ENCODE measurements at regions not wholly inside any gene's neighbourhood (a gene's known extent, or its start where the extent isn't known, plus 50 kb on each side); places are given as distances from the start of the nearest gene placed in this dataset.

DNA sequence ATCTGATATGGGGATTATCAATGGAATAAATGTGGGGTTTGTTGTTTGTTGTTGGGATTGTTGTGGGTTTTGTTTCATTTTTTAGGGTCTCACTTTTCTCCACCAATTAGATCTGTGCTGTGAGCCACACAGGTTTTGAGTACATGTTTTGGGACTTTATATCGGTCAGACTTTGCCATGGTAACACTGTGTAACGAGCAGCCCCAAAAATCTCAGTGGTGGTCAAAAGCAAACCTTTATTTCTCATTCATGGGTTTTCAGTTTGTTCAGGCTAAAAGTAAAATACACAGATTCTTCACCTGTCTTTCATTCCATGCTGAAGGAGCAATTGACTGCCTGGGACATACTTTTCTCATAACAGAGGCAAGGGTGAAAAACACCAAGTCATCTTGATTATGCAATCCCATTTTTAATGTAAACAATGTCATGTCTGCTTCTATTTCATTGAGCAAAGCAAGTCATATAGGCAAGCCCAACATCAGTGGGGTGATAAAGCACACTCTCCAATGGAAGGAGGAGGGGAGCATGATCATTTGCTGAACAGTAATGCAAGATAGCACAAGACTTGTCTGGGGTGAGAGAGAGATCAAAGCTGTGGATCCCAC lies 101.1 kb upstream of the PLCB4 start:
- Histone ChIP-seq H3K9ac (replicated peaks; ENCODE audit: extremely low read depth, insufficient read depth, low read length) (no peak overlapping the region), H3K27me3 (ENCODE audit: control insufficient read depth in 2 of 2, insufficient read depth in 2 of 2, low read length in 2 of 2) (no peaks in the 10 kb centered on the region), H3K4me3 (replicated peaks in 1 of 3; ENCODE audit: insufficient read depth in 1 of 3, low read depth in 1 of 3, low read length in 3 of 3) (no peak overlapping the region), H3K4me2 (ENCODE audit: insufficient read depth, low read length) (no peak overlapping the region), H3K27ac (ENCODE audit: insufficient read depth, low read depth, low read length) (no peak overlapping the region), H3K4me1 (ENCODE audit: control insufficient read depth, extremely low read depth, insufficient read depth, low read length) (no peaks in the 10 kb centered on the region), H3K36me3 (ENCODE audit: control insufficient read depth in 2 of 2, extremely low read depth in 1 of 2, insufficient read depth in 2 of 2, low read length in 2 of 2) (no peaks in the 10 kb centered on the region), H4K20me1 (replicated peaks; ENCODE audit: control insufficient read depth, extremely low read depth, insufficient read depth, low read length) (no peaks in the 10 kb centered on the region), H2AFZ (ENCODE audit: low read depth, low read length) (no peak overlapping the region), H3K9me3 (replicated peaks; ENCODE audit: control insufficient read depth, insufficient read depth, low read length) (no peaks in the 10 kb centered on the region), H3K79me2 (ENCODE audit: control insufficient read depth, insufficient read depth, low read length) (no peaks in the 10 kb centered on the region), H3K9me1 (replicated peaks; ENCODE audit: control insufficient read depth, extremely low read depth, insufficient read depth, low read length) (no peaks in the 10 kb centered on the region)
- no peak for FAIRE-seq
- intact Hi-C loops (cut with micrococcal nuclease) = no loop called here
- POLR2A ChIA-PET = no interaction called here
- BruUV-seq (replicated peaks) = no TSS peak
- CTCF ChIA-PET = no interaction called here
- dilution Hi-C loops (cut with MboI; ENCODE audit: extremely low pct_ligation_motif_present, low sequenced_read_pairs) = no loop called here
- no peak for DNase-seq (ENCODE audit: low read depth, low spot score)
- TF ChIP-seq, protein P1, sequence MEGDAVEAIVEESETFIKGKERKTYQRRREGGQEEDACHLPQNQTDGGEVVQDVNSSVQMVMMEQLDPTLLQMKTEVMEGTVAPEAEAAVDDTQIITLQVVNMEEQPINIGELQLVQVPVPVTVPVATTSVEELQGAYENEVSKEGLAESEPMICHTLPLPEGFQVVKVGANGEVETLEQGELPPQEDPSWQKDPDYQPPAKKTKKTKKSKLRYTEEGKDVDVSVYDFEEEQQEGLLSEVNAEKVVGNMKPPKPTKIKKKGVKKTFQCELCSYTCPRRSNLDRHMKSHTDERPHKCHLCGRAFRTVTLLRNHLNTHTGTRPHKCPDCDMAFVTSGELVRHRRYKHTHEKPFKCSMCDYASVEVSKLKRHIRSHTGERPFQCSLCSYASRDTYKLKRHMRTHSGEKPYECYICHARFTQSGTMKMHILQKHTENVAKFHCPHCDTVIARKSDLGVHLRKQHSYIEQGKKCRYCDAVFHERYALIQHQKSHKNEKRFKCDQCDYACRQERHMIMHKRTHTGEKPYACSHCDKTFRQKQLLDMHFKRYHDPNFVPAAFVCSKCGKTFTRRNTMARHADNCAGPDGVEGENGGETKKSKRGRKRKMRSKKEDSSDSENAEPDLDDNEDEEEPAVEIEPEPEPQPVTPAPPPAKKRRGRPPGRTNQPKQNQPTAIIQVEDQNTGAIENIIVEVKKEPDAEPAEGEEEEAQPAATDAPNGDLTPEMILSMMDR (IDR thresholded peaks at IDR 0.05; ENCODE audit: extremely low read depth in 1 of 2, insufficient read depth in 1 of 2, low read depth in 1 of 2, low read length in 2 of 2) = no peak
- TF ChIP-seq EZH2 (IDR thresholded peaks at IDR 0.05; ENCODE audit: borderline replicate concordance, low read depth, low read length, severe bottlenecking) = no peak
- no peak for TF ChIP-seq POLR2A (IDR thresholded peaks at IDR 0.05; ENCODE audit: low read depth, low read length)
- TF ChIP-seq POLR2AphosphoS5 (IDR thresholded peaks at IDR 0.05; ENCODE audit: insufficient read depth, low read depth, low read length) = no peak
- TF ChIP-seq, protein P2, sequence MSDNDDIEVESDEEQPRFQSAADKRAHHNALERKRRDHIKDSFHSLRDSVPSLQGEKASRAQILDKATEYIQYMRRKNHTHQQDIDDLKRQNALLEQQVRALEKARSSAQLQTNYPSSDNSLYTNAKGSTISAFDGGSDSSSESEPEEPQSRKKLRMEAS (IDR thresholded peaks at IDR 0.05; ENCODE audit: insufficient read depth, insufficient read length) = no peak
- TF ChIP-seq FOS (IDR thresholded peaks at IDR 0.05; ENCODE audit: borderline replicate concordance, insufficient read depth, low read length) = no peak
- no peak for TF ChIP-seq GATA2 (IDR thresholded peaks at IDR 0.05; ENCODE audit: insufficient read depth, insufficient read length, low read depth, low read length)
- TF ChIP-seq JUN (IDR thresholded peaks at IDR 0.05; ENCODE audit: borderline replicate concordance, insufficient read depth, insufficient read length, low read depth) = no peak
- TF ChIP-seq MYC (IDR thresholded peaks at IDR 0.05; ENCODE audit: low read depth, low read length) = no peak
